HepG2 (cell line): ENCODE measurements at regions not wholly inside any gene's neighbourhood (a gene's known extent, or its start where the extent isn't known, plus 50 kb on each side); places are given as distances from the start of the nearest gene placed in this dataset.

ENCODE experiments used
- ATAC-seq: fragments of 200-7000 bp; cut with Tn5 transposase; 3 replicates; pipeline ENCODE4 v1.9.1; 2020; ENCODE audit warnings: mild to moderate bottlenecking, moderate library complexity
- BruUV-seq: library from RNA; stranded (reverse); fragments of 400-500 nt; replicated peaks from 2 replicates; lab custom pipeline; 2021; lab: Mats Ljungman, UMichigan
- CTCF ChIA-PET: fragments of 300-600 bp; formaldehyde crosslinking; extraction: SDS; loops from one replicate; lab custom pipeline; 2021; ENCODE audit warnings: low total read pairs, inconsistent platforms, low intra/inter-chr PET ratio; lab: Yijun Ruan, JAX
- POLR2A ChIA-PET: fragments of 350-600 bp; sonication (Branson Sonifier 250); formaldehyde crosslinking; loops from one replicate; lab custom pipeline; 2020; ENCODE audit warnings: antibody characterized with exemption, inconsistent platforms; lab: Yijun Ruan, JAX
- DNase-seq: peaks from one replicate; pipeline ENCODE4 v3.0.0-alpha.2; 2015; ENCODE audit warnings: low spot score
- FAIRE-seq: peaks from 3 replicates; lab custom pipeline; 2011; peaks lifted over from hg19 to GRCh38; lab: Jason Lieb, UNC
- H2AFZ ChIP-seq: one replicate; pipeline ENCODE4 v1.6.1; 2011; ENCODE audit warnings: low read length, inconsistent platforms
- H3K27ac ChIP-seq: fragments of 300-600 bp; 3 replicates; pipeline ENCODE4 v1.8.0; 2011; ENCODE audit warnings: mixed run types, mild to moderate bottlenecking, mixed read lengths, low read length, inconsistent platforms; ENCODE audit not compliant: insufficient read depth; ENCODE audit errors: extremely low read length
- H3K27me3 ChIP-seq, 2 experiments: fragments of 200-600 bp in 1 of 2; 2 replicates in 1 of 2; 3 replicates in 1 of 2; pipeline versions ENCODE4 v1.6.0 to v1.8.0; 2011; ENCODE audit warnings: low read length in 2 of 2, mild to moderate bottlenecking in 2 of 2, moderate library complexity in 2 of 2, inconsistent platforms in 1 of 2; ENCODE audit not compliant: insufficient read depth in 2 of 2, control insufficient read depth in 1 of 2
- H3K36me3 ChIP-seq, 2 experiments: fragments of 200-600 bp in 1 of 2; replicated peaks in 1 of 2; 2 replicates in 1 of 2; 3 replicates in 1 of 2; pipeline versions ENCODE4 v1.5.1 to v1.8.0; 2011; ENCODE audit warnings: low read length in 2 of 2, inconsistent platforms in 1 of 2; ENCODE audit not compliant: insufficient read depth in 2 of 2, control insufficient read depth in 1 of 2
- H3K4me1 ChIP-seq: 2 replicates; pipeline ENCODE4 v1.5.1; 2012; ENCODE audit warnings: low read length, inconsistent platforms; ENCODE audit not compliant: insufficient read depth
- H3K4me2 ChIP-seq: 2 replicates; pipeline ENCODE4 v1.6.0; 2011; ENCODE audit warnings: low read depth, low read length, inconsistent platforms
- H3K4me3 ChIP-seq, 3 experiments: fragments of 200-600 bp in 1 of 3; sonication (generic), shearing (Covaris generic) in 1 of 3; replicated peaks in 1 of 3; 2 replicates each; pipeline ENCODE4 v1.5.1; 2011 to 2016; ENCODE audit warnings: low read length in 3 of 3, inconsistent platforms in 2 of 3, low read depth in 2 of 3, mild to moderate bottlenecking in 2 of 3, control low read depth in 1 of 3, mixed read lengths in 1 of 3; ENCODE audit not compliant: insufficient read depth in 1 of 3
- H3K79me2 ChIP-seq: one replicate; pipeline ENCODE4 v1.6.1; 2011; ENCODE audit warnings: low read length, inconsistent platforms; ENCODE audit not compliant: insufficient read depth
- H3K9ac ChIP-seq: 2 replicates; pipeline ENCODE4 v1.6.0; 2011; ENCODE audit warnings: mild to moderate bottlenecking, low read depth, low read length, inconsistent platforms; ENCODE audit not compliant: insufficient read depth
- H3K9me3 ChIP-seq: 2 replicates; pipeline ENCODE4 v1.5.1; 2012; ENCODE audit warnings: mild to moderate bottlenecking, low read length
- H4K20me1 ChIP-seq: 2 replicates; pipeline ENCODE4 v1.6.0; 2011; ENCODE audit warnings: inconsistent platforms, mild to moderate bottlenecking, low read length, moderate library complexity; ENCODE audit not compliant: insufficient read depth
- CAMTA2 ChIP-seq: sonication (generic); formaldehyde crosslinking; IDR thresholded peaks from 2 replicates; pipeline ENCODE4 v1.4.0; 2020; ENCODE audit warnings: mild to moderate bottlenecking, missing genetic modification reagents, borderline replicate concordance
- CSRNP2 ChIP-seq: sonication (generic); formaldehyde crosslinking; conservative IDR thresholded peaks from 2 replicates; pipeline ENCODE4 v1.8.0; 2022; ENCODE audit warnings: low read depth, missing genetic modification reagents
- ELF1 ChIP-seq: sonication (generic); formaldehyde crosslinking; IDR thresholded peaks from 2 replicates; pipeline ENCODE4 v1.4.0; 2020; ENCODE audit warnings: missing genetic modification reagents
- GPN1 ChIP-seq: sonication (generic); formaldehyde crosslinking; IDR thresholded peaks from 2 replicates; pipeline ENCODE4 v1.5.1; 2020; ENCODE audit warnings: missing genetic modification reagents, borderline replicate concordance
- HCFC1 ChIP-seq: fragments of 150-350 bp; IDR thresholded peaks from 2 replicates; pipeline ENCODE4 v1.6.1; 2014; ENCODE audit warnings: low read depth, low read length
- HOXA7 ChIP-seq: sonication (generic); formaldehyde crosslinking; IDR thresholded peaks from 2 replicates; pipeline ENCODE4 v1.8.1; 2022; ENCODE audit warnings: mild to moderate bottlenecking, missing genetic modification reagents, moderate library complexity
- HOXA9 ChIP-seq: sonication (generic); formaldehyde crosslinking; IDR thresholded peaks from 2 replicates; pipeline ENCODE4 v1.8.1; 2022; ENCODE audit warnings: missing genetic modification reagents, mild to moderate bottlenecking, moderate library complexity, borderline replicate concordance
- JDP2 ChIP-seq: sonication (generic); formaldehyde crosslinking; IDR thresholded peaks from 2 replicates; pipeline ENCODE4 v1.8.1; 2022; ENCODE audit warnings: missing genetic modification reagents, borderline replicate concordance
- MEF2D ChIP-seq: sonication (generic); formaldehyde crosslinking; IDR thresholded peaks from 2 replicates; pipeline ENCODE4 v1.5.1; 2020; ENCODE audit warnings: mild to moderate bottlenecking, missing genetic modification reagents
- NFE2L1 ChIP-seq: sonication (generic); formaldehyde crosslinking; IDR thresholded peaks from 2 replicates; pipeline ENCODE4 v1.4.0; 2020; ENCODE audit warnings: missing genetic modification reagents, mild to moderate bottlenecking, borderline replicate concordance
- NR1H2 ChIP-seq: sonication (generic); formaldehyde crosslinking; IDR thresholded peaks from 2 replicates; pipeline ENCODE4 v1.8.1; 2022; ENCODE audit warnings: low read depth, missing genetic modification reagents, borderline replicate concordance
- NR2F2 ChIP-seq: IDR thresholded peaks from 2 replicates; pipeline ENCODE4 v1.6.1; 2012; ENCODE audit warnings: low read depth, inconsistent platforms, borderline replicate concordance
- TOE1 ChIP-seq: sonication (generic); formaldehyde crosslinking; IDR thresholded peaks from 2 replicates; pipeline ENCODE4 v1.4.0; 2020; ENCODE audit warnings: mild to moderate bottlenecking, missing genetic modification reagents
- ZFP36L1 ChIP-seq: sonication (generic); formaldehyde crosslinking; IDR thresholded peaks from 2 replicates; pipeline ENCODE4 v1.8.0; 2022; ENCODE audit warnings: mild to moderate bottlenecking, missing genetic modification reagents, moderate library complexity
- ZIK1 ChIP-seq: sonication (generic); formaldehyde crosslinking; IDR thresholded peaks from 2 replicates; pipeline ENCODE4 v1.5.0; 2020; ENCODE audit warnings: mild to moderate bottlenecking, low read depth, missing genetic modification reagents, borderline replicate concordance
- ZMYM3 ChIP-seq: sonication (generic); formaldehyde crosslinking; IDR thresholded peaks from 2 replicates; pipeline ENCODE4 v1.5.1; 2020; ENCODE audit warnings: mild to moderate bottlenecking, missing genetic modification reagents
- ZNF121 ChIP-seq: sonication (generic); formaldehyde crosslinking; IDR thresholded peaks from 2 replicates; pipeline ENCODE4 v1.5.0; 2020; ENCODE audit warnings: mild to moderate bottlenecking, missing genetic modification reagents
- ZNF275 ChIP-seq: sonication (generic); formaldehyde crosslinking; IDR thresholded peaks from 2 replicates; pipeline ENCODE4 v1.8.0; 2022; ENCODE audit warnings: missing genetic modification reagents, mild to moderate bottlenecking, inconsistent platforms, borderline replicate concordance
- ZNF296 ChIP-seq: sonication (generic); formaldehyde crosslinking; conservative IDR thresholded peaks from 2 replicates; pipeline ENCODE4 v1.5.0; 2020; ENCODE audit warnings: mild to moderate bottlenecking, missing genetic modification reagents
- ZNF30 ChIP-seq: sonication (generic); formaldehyde crosslinking; IDR thresholded peaks from 2 replicates; pipeline ENCODE4 v1.5.0; 2020; ENCODE audit warnings: mild to moderate bottlenecking, missing genetic modification reagents
- ZNF501 ChIP-seq: sonication (generic); formaldehyde crosslinking; IDR thresholded peaks from 2 replicates; pipeline ENCODE4 v1.5.1; 2020; ENCODE audit warnings: mild to moderate bottlenecking, moderate library complexity, missing genetic modification reagents
- ZNF670 ChIP-seq: sonication (generic); formaldehyde crosslinking; IDR thresholded peaks from 2 replicates; pipeline ENCODE4 v1.8.0; 2022; ENCODE audit warnings: mild to moderate bottlenecking, missing genetic modification reagents, borderline replicate concordance
- ZNF746 ChIP-seq: sonication (generic); formaldehyde crosslinking; IDR thresholded peaks from 2 replicates; pipeline ENCODE4 v1.8.0; 2022; ENCODE audit warnings: mild to moderate bottlenecking, missing genetic modification reagents
- ZNF776 ChIP-seq: sonication (generic); formaldehyde crosslinking; IDR thresholded peaks from 2 replicates; pipeline ENCODE4 v1.4.0; 2020; ENCODE audit warnings: mild to moderate bottlenecking, missing genetic modification reagents
- ZNF780A ChIP-seq: sonication (generic); formaldehyde crosslinking; IDR thresholded peaks from 2 replicates; pipeline ENCODE4 v1.8.0; 2022; ENCODE audit warnings: mild to moderate bottlenecking, missing genetic modification reagents, moderate library complexity
- ZSCAN31 ChIP-seq: sonication (generic); formaldehyde crosslinking; IDR thresholded peaks from 2 replicates; pipeline ENCODE4 v1.5.0; 2020; ENCODE audit warnings: low read depth, mild to moderate bottlenecking, missing genetic modification reagents
- WGBS: methylation state at CpG from one replicate; pipeline ENCODE4 v1.1.6; 2017; ENCODE audit warnings: low lambda C conversion rate; 5-methylcytosine and 5-hydroxymethylcytosine counted together
- in situ Hi-C: cut with HindIII; loops from 2 replicates; pipeline ENCODE4 v1.10.0; 2017; ENCODE audit warnings: low pct_unique_long_range_greater_than_20kb; ENCODE audit not compliant: extremely low pct_ligation_motif_present
- intact Hi-C: fragments of 100-400 bp; cut with micrococcal nuclease; formaldehyde crosslinking; loops from one replicate; pipeline ENCODE4 v1.10.0; 2022; ENCODE audit not compliant: unreplicated experiment

GRCh38 chr16:8283195-8283594 is 307.1 kb downstream of the TMEM114 start (continued):
- TF ChIP-seq ZNF275 (CRISPR knock-in tag) (no peak), ZNF670 (CRISPR knock-in tag) (no peak), ZFP36L1 (CRISPR knock-in tag) (no peak), GPN1 (no peak), ZMYM3 (no peak), JDP2 (no peak), TOE1 (no peak), CSRNP2 (CRISPR knock-in tag) (no peak), ELF1 (CRISPR knock-in tag) (no peak), NR1H2 (CRISPR knock-in tag) (no peak)

GRCh38 chr16:8278031-8278580 is 312.2 kb downstream of the TMEM114 start:
- H3K27ac ChIP-seq: no peak overlapping the region
- no peaks in the 10 kb centered on the region for H3K36me3 ChIP-seq
- no peak overlapping the region for H3K9ac ChIP-seq
- no peaks in the 10 kb centered on the region; a peak in 1 of 5 replicates for H3K27me3 ChIP-seq
- no peak overlapping the region for H3K4me2 ChIP-seq
- H3K4me3 ChIP-seq: no peak overlapping the region
- no peak overlapping the region for H2AFZ ChIP-seq
- CTCF ChIA-PET: no interaction called here
- POLR2A ChIA-PET: no interaction called here
- FAIRE-seq (no peak), ATAC-seq (no peak), DNase-seq (no peak)
- intact Hi-C loops (no loop called here), in situ Hi-C loops (no loop called here)
- 1% methylated on average over 3 of the region's 3 CpGs for WGBS
- H3K9me3 ChIP-seq: no peaks in the 10 kb centered on the region
- no peaks in the 10 kb centered on the region for H3K4me1 ChIP-seq
- no TSS peak for BruUV-seq
- no peaks in the 10 kb centered on the region for H3K79me2 ChIP-seq
- no peaks in the 10 kb centered on the region for H4K20me1 ChIP-seq
- TF ChIP-seq HOXA7 (no peak), MEF2D (no peak), NFE2L1 (CRISPR knock-in tag) (no peak), ZIK1 (CRISPR knock-in tag) (no peak), CAMTA2 (CRISPR knock-in tag) (no peak), ZNF746 (CRISPR knock-in tag) (no peak), ZSCAN31 (CRISPR knock-in tag) (no peak), ZNF780A (CRISPR knock-in tag) (no peak), ZNF296 (CRISPR knock-in tag) (no peak), ZNF501 (CRISPR knock-in tag) (no peak), NR2F2 (no peak), HOXA9 (CRISPR knock-in tag) (no peak), HCFC1 (no peak), ZNF30 (CRISPR knock-in tag) (no peak), ZNF776 (no peak), ZNF121 (CRISPR knock-in tag) (no peak)
